DMS53 treated with DMSO at 0.1 percent for 48 hours (cell line): ENCODE measurements at regions not wholly inside any gene's neighbourhood (a gene's known extent, or its start where the extent isn't known, plus 50 kb on each side); places are given as distances from the start of the nearest gene placed in this dataset.

Experiments used
- DNase-seq: peaks from one replicate; lab custom pipeline; 2025; ENCODE audit not compliant: unreplicated experiment; lab: John Stamatoyannopoulos, UW

DNA sequence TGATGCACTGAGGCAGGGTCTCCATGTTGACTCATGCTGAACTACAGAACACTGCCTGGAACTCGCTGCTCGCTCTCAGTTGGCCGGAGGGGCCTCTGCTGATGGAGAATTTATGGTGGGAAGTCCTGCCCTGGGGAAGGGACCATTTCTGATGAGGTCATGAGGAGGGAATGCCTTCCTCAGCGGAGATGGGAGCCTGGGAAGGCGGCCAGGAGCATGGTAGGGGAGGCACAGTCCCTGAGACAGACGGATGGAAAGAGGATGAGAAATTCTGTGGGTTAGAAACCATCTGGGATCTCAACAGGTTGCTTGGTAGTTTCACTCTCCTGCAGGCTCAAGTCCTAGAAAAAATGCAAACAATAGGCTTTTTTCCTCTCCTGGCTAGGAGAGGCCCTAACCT lies 56.8 kb upstream of the TPM1 start:
- no peak for DNase-seq

DNA sequence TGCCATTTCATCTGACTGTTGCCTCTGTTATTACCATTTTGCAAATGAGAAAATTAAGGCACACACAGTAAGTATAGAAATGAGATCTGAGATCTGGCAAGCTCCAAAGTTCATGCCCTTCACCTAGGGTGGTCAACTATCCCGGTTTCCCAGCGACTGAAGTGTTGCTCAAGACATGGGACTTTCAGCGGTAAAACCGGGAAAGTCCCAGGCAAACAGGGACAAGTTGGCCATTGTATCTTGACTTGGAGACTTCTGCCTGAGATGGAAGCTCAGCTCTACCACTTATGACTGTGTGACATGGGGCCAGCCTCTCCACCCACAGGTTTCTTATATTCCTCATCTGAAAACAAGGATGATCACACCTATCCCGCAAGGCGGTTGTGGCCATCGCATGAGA lies 55.6 kb upstream of the TPM1 start:
- DNase-seq, result no peak

DNA sequence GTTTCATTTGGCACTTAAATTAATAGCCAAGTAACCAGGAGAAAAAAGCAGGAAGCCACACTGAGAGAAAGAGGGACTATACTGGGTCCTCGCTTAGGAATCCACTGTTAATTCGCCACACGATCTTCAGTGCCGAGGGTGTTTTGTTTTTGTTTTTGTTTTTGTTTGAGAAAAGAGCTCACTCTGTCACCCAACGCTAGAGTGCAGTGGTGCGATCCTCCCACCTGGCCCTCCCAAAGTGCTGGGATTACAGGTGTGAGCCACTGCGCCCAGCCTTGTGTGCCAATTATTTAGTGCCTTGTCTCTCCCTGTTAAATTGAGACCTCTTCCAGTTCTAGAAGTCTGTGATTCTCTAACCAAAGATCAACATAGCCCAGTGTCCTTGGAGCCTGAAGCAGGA lies 53.8 kb upstream of the TPM1 start:
- DNase-seq, result no peak

DNA sequence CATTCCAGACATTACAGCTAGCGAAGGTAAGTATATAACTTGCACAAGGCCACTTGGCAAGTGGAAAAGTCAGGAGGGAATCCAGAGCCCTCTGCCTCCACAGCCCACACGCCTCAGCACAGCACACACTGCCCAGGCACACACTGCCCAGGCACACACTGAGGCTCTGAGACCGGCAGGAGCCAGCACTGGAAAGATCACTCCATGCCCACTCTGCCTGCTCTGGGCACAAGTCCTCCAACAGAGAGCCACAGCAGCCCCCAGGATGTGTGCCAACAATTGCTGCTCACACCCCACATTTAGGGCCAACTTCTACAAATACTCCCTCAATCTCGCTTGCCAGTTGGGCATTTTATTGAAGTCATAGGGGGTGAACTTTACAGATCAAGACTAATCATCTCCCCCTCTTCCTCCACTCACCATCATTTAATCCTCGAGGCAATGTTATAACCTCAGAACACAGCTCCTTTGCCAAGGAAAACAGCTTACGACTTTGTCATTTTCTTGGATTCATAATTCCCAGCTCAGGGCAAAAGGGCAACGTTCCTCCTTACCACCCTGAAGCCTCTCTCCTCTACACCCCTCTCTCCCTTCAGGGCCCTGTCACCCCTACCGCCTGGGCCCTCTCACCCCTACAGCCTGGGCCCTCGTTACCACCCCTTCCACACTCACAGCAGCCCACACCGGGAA lies 53.0 kb upstream of the TPM1 start:
- DNase-seq, result no peak

DNA sequence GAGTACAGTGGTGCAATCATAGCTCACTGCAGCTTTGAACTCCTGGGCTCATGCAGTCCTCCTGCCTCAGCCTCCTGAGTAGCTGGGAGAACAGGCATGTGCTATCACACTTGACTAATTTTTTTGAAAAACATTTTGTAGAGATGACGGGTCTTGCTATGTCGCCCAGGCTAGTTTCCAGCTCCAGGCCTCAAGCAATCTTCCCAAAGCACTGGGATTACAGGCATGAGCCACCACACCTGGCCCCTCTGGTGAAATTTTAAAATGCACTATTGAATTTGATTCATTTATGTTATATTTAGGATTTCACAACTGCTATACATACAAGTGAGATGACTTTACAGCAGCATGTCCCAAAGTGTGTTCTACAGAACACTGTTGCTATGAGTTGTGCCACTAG lies 50.8 kb upstream of the TPM1 start:
- no peak for DNase-seq

DNA sequence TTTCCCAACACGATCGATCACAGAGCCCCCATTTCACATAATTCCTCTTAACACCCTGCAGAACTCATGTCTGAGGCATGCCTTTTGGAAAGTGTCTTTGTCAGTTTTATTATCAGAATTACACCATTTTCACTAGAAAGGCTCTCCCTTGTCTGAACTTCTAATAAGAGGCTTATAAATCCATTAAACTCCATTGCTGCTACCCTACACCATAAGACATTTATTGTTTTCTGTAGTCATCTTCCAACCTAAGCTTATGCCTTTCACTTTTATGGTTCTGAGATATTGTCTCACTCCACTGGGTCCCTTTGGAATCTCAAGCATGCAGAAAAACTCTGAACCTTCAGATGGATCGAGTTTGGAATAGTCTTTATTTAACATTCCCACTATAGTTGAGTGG lies 50.2 kb upstream of the TPM1 start:
- DNase-seq, result no peak
